ENCODE measurements at regions not wholly inside any gene's neighbourhood (a gene's known extent, or its start where the extent isn't known, plus 50 kb on each side); places are given as distances from the start of the nearest gene placed in this dataset.

- TF ChIP-seq CTCF (conservative IDR thresholded peaks at IDR 0.05 in 1 of 2, IDR thresholded peaks at IDR 0.05 in 1 of 2; ENCODE audit: low read depth in 1 of 2, low read length in 2 of 2) (peak; percentile 69 to 85), EZH2 (IDR thresholded peaks at IDR 0.05; ENCODE audit: low read length, missing control alignments) (no peak)
Measured at GRCh38 chr13:30132623-30133553, 174.5 kb downstream of the KATNAL1 start.

All from fibroblast of lung (primary cell).